HEK293 (cell line): ENCODE measurements at regions not wholly inside any gene's neighbourhood (a gene's known extent, or its start where the extent isn't known, plus 50 kb on each side); places are given as distances from the start of the nearest gene placed in this dataset.
A peak's percentile ranks its signal among the peaks of the same experiment; 100 is the strongest.

Source experiments
- CTCF ChIA-PET: fragments of 350-600 bp; formaldehyde crosslinking; extraction: SDS; loops from one replicate; lab custom pipeline; 2021; ENCODE audit warnings: antibody characterized with exemption; lab: Yijun Ruan, JAX
- POLR2A ChIA-PET: fragments of 300-600 bp; formaldehyde crosslinking; extraction: SDS; loops from one replicate; lab custom pipeline; 2020; ENCODE audit warnings: antibody characterized with exemption, inconsistent platforms; lab: Yijun Ruan, JAX
- H3K27ac ChIP-seq: fragments of 200-500 bp; sonication (Bioruptor generic); 2 replicates; pipeline ENCODE4 v1.5.1; 2014; ENCODE audit warnings: low read depth, low read length, control low read depth, inconsistent platforms; ENCODE audit errors: extremely low read depth
- H3K36me3 ChIP-seq, 2 experiments: fragments of 200-500 bp in 1 of 2; sonication (Bioruptor generic) in 1 of 2; 1 replicate in 1 of 2; 2 replicates in 1 of 2; pipeline ENCODE4 v1.5.1; 2014 to 2017; ENCODE audit warnings: inconsistent platforms in 2 of 2, low read length in 2 of 2; ENCODE audit not compliant: control insufficient read depth in 2 of 2, insufficient read depth in 1 of 2
- H3K4me1 ChIP-seq: fragments of 200-500 bp; sonication (Bioruptor generic); 2 replicates; pipeline ENCODE4 v1.5.1; 2014; ENCODE audit warnings: mild to moderate bottlenecking, low read length, inconsistent platforms; ENCODE audit not compliant: control insufficient read depth, insufficient read depth
- H3K4me3 ChIP-seq: 2 replicates; pipeline ENCODE4 v1.5.1; 2011; ENCODE audit warnings: low read depth, mild to moderate bottlenecking, control low read depth, low read length, moderate library complexity
- H3K9me3 ChIP-seq: fragments of 200-500 bp; sonication (Bioruptor generic); 2 replicates; pipeline ENCODE4 v1.5.1; 2014; ENCODE audit warnings: low read depth, low read length, inconsistent platforms; ENCODE audit not compliant: control insufficient read depth, insufficient read depth
- GLI4 ChIP-seq: fragments of 450-650 bp; formaldehyde crosslinking; IDR thresholded peaks from 2 replicates; pipeline ENCODE4 v1.5.1; 2016; ENCODE audit warnings: missing biosample characterization, missing genetic modification characterization
- HOXD13 ChIP-seq: sonication (generic); formaldehyde crosslinking; IDR thresholded peaks from 2 replicates; pipeline ENCODE4 v1.8.0; 2022; ENCODE audit warnings: missing genetic modification reagents, borderline replicate concordance
- KLF1 ChIP-seq: fragments of 450-650 bp; formaldehyde crosslinking; IDR thresholded peaks from 2 replicates; pipeline ENCODE4 v1.5.1; 2016; ENCODE audit warnings: missing biosample characterization, missing genetic modification characterization
- OSR2 ChIP-seq: fragments of 450-650 bp; formaldehyde crosslinking; IDR thresholded peaks from 2 replicates; pipeline ENCODE4 v1.5.1; 2016; ENCODE audit warnings: missing biosample characterization, missing genetic modification characterization
- ZBTB21 ChIP-seq: fragments of 450-650 bp; formaldehyde crosslinking; IDR thresholded peaks from 2 replicates; pipeline ENCODE4 v1.5.1; 2017; ENCODE audit warnings: missing biosample characterization, missing genetic modification characterization
- ZNF132 ChIP-seq: fragments of 450-650 bp; formaldehyde crosslinking; IDR thresholded peaks from 2 replicates; pipeline ENCODE4 v1.5.1; 2017; ENCODE audit warnings: missing biosample characterization, missing genetic modification characterization, borderline replicate concordance
- ZNF174 ChIP-seq: fragments of 450-650 bp; formaldehyde crosslinking; IDR thresholded peaks from 2 replicates; pipeline ENCODE4 v1.5.0; 2017; ENCODE audit warnings: missing biosample characterization, mild to moderate bottlenecking, missing genetic modification characterization
- ZNF184 ChIP-seq: fragments of 450-650 bp; IDR thresholded peaks from 2 replicates; pipeline ENCODE4 v1.5.1; 2018; ENCODE audit warnings: missing biosample characterization, mild to moderate bottlenecking, missing genetic modification characterization
- ZNF223 ChIP-seq: fragments of 450-650 bp; formaldehyde crosslinking; IDR thresholded peaks from 2 replicates; pipeline ENCODE4 v1.5.1; 2016; ENCODE audit warnings: missing biosample characterization, missing genetic modification characterization
- ZNF23 ChIP-seq: fragments of 450-650 bp; formaldehyde crosslinking; IDR thresholded peaks from 2 replicates; pipeline ENCODE4 v1.5.1; 2016; ENCODE audit warnings: missing biosample characterization, missing genetic modification characterization, borderline replicate concordance
- ZNF274 ChIP-seq, 2 experiments: fragments of 200-500 bp in 1 of 2; fragments of 450-650 bp in 1 of 2; sonication (Bioruptor generic) in 1 of 2; formaldehyde crosslinking in 1 of 2; IDR thresholded peaks; 2 replicates each; pipeline versions ENCODE4 v1.5.1 to v1.6.1; 2014 to 2016; ENCODE audit warnings: borderline replicate concordance in 1 of 2, inconsistent platforms in 1 of 2, low read length in 1 of 2, missing biosample characterization in 1 of 2, missing genetic modification characterization in 1 of 2
- ZNF629 ChIP-seq: fragments of 450-650 bp; formaldehyde crosslinking; IDR thresholded peaks from 2 replicates; pipeline ENCODE4 v1.5.1; 2017; ENCODE audit warnings: missing biosample characterization, missing genetic modification characterization
- ZNF792 ChIP-seq: fragments of 450-650 bp; formaldehyde crosslinking; IDR thresholded peaks from 2 replicates; pipeline ENCODE4 v1.5.1; 2016; ENCODE audit warnings: missing biosample characterization, missing genetic modification characterization
- ZSCAN23 ChIP-seq: fragments of 450-650 bp; formaldehyde crosslinking; IDR thresholded peaks from 2 replicates; pipeline ENCODE4 v1.5.1; 2016; ENCODE audit warnings: missing biosample characterization, missing genetic modification characterization
- ZXDB ChIP-seq: fragments of 450-650 bp; formaldehyde crosslinking; IDR thresholded peaks from 2 replicates; pipeline ENCODE4 v1.5.1; 2016; ENCODE audit warnings: missing biosample characterization, missing genetic modification characterization
- TF ChIP-seq, protein P1 (sequence below): fragments of 450-650 bp; formaldehyde crosslinking; IDR thresholded peaks from 2 replicates; pipeline ENCODE4 v1.5.1; 2016; ENCODE audit warnings: missing biosample characterization, missing genetic modification characterization
- TF ChIP-seq, protein P2 (sequence below): fragments of 450-650 bp; formaldehyde crosslinking; IDR thresholded peaks from 2 replicates; pipeline ENCODE4 v1.5.1; 2016; ENCODE audit warnings: missing biosample characterization, missing genetic modification characterization, low read depth
- TF ChIP-seq, protein P3 (sequence below): fragments of 450-650 bp; formaldehyde crosslinking; IDR thresholded peaks from 2 replicates; pipeline ENCODE4 v1.5.1; 2016; ENCODE audit warnings: missing biosample characterization, missing genetic modification characterization
- TF ChIP-seq, protein P4 (sequence below): fragments of 450-650 bp; formaldehyde crosslinking; IDR thresholded peaks from 2 replicates; pipeline ENCODE4; 2016; ENCODE audit warnings: missing biosample characterization, missing genetic modification characterization
- TF ChIP-seq, protein P5 (sequence below): fragments of 450-650 bp; formaldehyde crosslinking; IDR thresholded peaks from 2 replicates; pipeline ENCODE4 v1.5.1; 2016; ENCODE audit warnings: missing biosample characterization, missing genetic modification characterization

DNA sequence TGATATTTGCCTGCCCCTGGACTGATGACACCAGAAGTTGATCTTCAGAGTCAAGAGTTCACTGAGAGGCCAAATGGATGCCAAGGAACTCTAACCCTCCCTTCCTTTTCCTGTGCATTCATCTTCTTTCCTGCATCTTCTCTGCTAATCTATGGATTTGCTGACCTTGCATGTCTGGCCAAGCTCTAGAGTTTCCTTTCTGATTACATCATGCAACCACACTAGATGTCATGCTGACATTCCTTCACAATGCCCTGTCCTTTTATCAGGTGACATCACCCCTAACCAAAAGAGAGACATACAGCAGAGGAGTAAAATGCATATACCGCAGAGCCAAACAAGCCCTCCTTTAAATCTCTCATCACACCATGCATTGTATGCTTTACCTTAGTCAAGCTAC lies 487.6 kb downstream of the TFAP2A start:
- no peaks in the 10 kb centered on the region for H3K4me1 ChIP-seq
- H3K27ac ChIP-seq = no peak overlapping the region
- TF ChIP-seq GLI4 (no peak), ZNF184 (tag by site-specific recombination) (no peak), ZNF792 (tag by site-specific recombination) (no peak), ZNF629 (tag by site-specific recombination) (peak; percentile 68), ZBTB21 (tag by site-specific recombination) (peak; percentile 88), ZSCAN23 (no peak), ZXDB (tag by site-specific recombination) (no peak), HOXD13 (CRISPR knock-in tag) (no peak), ZNF223 (tag by site-specific recombination) (no peak), ZNF174 (tag by site-specific recombination) (no peak), KLF1 (tag by site-specific recombination) (no peak), ZNF132 (no peak), OSR2 (no peak), ZNF23 (tag by site-specific recombination) (no peak), ZNF274 (IDR thresholded peaks at IDR 0.05; ENCODE audit: low read length) (no peak), ZNF274 (tag by site-specific recombination; IDR thresholded peaks at IDR 0.05; ENCODE audit: borderline replicate concordance) (no peak)
- TF ChIP-seq, protein P1, sequence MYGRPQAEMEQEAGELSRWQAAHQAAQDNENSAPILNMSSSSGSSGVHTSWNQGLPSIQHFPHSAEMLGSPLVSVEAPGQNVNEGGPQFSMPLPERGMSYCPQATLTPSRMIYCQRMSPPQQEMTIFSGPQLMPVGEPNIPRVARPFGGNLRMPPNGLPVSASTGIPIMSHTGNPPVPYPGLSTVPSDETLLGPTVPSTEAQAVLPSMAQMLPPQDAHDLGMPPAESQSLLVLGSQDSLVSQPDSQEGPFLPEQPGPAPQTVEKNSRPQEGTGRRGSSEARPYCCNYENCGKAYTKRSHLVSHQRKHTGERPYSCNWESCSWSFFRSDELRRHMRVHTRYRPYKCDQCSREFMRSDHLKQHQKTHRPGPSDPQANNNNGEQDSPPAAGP (tag by site-specific recombination) = no peak
- TF ChIP-seq, protein P2, sequence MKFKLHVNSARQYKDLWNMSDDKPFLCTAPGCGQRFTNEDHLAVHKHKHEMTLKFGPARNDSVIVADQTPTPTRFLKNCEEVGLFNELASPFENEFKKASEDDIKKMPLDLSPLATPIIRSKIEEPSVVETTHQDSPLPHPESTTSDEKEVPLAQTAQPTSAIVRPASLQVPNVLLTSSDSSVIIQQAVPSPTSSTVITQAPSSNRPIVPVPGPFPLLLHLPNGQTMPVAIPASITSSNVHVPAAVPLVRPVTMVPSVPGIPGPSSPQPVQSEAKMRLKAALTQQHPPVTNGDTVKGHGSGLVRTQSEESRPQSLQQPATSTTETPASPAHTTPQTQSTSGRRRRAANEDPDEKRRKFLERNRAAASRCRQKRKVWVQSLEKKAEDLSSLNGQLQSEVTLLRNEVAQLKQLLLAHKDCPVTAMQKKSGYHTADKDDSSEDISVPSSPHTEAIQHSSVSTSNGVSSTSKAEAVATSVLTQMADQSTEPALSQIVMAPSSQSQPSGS (tag by site-specific recombination) = peak; percentile 85
- TF ChIP-seq, protein P3, sequence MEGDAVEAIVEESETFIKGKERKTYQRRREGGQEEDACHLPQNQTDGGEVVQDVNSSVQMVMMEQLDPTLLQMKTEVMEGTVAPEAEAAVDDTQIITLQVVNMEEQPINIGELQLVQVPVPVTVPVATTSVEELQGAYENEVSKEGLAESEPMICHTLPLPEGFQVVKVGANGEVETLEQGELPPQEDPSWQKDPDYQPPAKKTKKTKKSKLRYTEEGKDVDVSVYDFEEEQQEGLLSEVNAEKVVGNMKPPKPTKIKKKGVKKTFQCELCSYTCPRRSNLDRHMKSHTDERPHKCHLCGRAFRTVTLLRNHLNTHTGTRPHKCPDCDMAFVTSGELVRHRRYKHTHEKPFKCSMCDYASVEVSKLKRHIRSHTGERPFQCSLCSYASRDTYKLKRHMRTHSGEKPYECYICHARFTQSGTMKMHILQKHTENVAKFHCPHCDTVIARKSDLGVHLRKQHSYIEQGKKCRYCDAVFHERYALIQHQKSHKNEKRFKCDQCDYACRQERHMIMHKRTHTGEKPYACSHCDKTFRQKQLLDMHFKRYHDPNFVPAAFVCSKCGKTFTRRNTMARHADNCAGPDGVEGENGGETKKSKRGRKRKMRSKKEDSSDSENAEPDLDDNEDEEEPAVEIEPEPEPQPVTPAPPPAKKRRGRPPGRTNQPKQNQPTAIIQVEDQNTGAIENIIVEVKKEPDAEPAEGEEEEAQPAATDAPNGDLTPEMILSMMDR (tag by site-specific recombination) = no peak
- TF ChIP-seq, protein P4, sequence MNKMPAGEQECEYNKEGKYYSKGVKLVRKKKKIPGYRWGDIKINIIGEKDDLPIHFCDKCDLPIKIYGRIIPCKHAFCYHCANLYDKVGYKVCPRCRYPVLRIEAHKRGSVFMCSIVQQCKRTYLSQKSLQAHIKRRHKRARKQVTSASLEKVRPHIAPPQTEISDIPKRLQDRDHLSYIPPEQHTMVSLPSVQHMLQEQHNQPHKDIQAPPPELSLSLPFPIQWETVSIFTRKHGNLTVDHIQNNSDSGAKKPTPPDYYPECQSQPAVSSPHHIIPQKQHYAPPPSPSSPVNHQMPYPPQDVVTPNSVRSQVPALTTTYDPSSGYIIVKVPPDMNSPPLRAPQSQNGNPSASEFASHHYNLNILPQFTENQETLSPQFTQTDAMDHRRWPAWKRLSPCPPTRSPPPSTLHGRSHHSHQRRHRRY (tag by site-specific recombination) = no peak
- TF ChIP-seq, protein P5, sequence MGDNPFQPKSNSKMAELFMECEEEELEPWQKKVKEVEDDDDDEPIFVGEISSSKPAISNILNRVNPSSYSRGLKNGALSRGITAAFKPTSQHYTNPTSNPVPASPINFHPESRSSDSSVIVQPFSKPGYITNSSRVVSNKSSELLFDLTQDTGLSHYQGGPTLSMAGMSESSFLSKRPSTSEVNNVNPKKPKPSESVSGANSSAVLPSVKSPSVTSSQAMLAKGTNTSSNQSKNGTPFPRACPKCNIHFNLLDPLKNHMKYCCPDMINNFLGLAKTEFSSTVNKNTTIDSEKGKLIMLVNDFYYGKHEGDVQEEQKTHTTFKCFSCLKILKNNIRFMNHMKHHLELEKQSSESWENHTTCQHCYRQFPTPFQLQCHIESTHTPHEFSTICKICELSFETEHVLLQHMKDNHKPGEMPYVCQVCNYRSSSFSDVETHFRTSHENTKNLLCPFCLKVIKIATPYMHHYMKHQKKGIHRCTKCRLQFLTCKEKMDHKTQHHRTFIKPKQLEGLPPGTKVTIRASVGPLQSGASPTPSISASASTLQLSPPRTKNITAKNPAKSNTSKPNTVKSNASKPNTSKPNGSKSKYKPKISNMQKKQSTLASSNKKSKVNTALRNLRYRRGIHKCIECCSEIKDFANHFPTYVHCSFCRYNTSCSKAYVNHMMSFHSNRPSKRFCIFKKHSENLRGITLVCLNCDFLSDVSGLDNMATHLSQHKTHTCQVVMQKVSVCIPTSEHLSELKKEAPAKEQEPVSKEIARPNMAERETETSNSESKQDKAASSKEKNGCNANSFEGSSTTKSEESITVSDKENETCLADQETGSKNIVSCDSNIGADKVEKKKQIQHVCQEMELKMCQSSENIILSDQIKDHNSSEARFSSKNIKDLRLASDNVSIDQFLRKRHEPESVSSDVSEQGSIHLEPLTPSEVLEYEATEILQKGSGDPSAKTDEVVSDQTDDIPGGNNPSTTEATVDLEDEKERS (tag by site-specific recombination) = 0 out of 2 replicates have a peak, but pooled peaks have one; percentile 28
- TF ChIP-seq, all 188 proteins: peak for 4
- ChIA-PET POLR2A (interaction anchor here (1.2 kb wide), 1 partner anchor 487 kb away, joined by 3 read pairs; no protein-coding TSS in a partner anchor), CTCF (no interaction called here)
- Histone ChIP-seq H3K36me3 (no peaks in the 10 kb centered on the region), H3K9me3 (no peaks in the 10 kb centered on the region), H3K4me3 (no peak overlapping the region)
